Neural cell (in vitro differentiated cells): ENCODE measurements at regions not wholly inside any gene's neighbourhood (a gene's known extent, or its start where the extent isn't known, plus 50 kb on each side); places are given as distances from the start of the nearest gene placed in this dataset.

Source experiments
- CTCF ChIP-seq: fragments of 450-650 bp; IDR thresholded peaks from 2 replicates; pipeline ENCODE4 v1.5.1; 2014; ENCODE audit warnings: antibody characterized with exemption, mild to moderate bottlenecking, moderate library complexity; ENCODE audit not compliant: poor library complexity, severe bottlenecking
- EP300 ChIP-seq: fragments of 450-650 bp; conservative IDR thresholded peaks from 2 replicates; pipeline ENCODE4 v1.6.1; 2014; ENCODE audit warnings: antibody characterized with exemption, mild to moderate bottlenecking, moderate library complexity; ENCODE audit not compliant: poor library complexity, severe bottlenecking
- POLR2AphosphoS5 ChIP-seq: IDR thresholded peaks from 2 replicates; pipeline ENCODE4 v1.6.1; 2012
- SMC3 ChIP-seq: fragments of 450-650 bp; conservative IDR thresholded peaks from 2 replicates; pipeline ENCODE4 v1.6.1; 2014; ENCODE audit warnings: antibody characterized with exemption, mild to moderate bottlenecking, moderate library complexity; ENCODE audit not compliant: poor library complexity

- no peak for TF ChIP-seq CTCF
- no peak for TF ChIP-seq SMC3
- TF ChIP-seq EP300, result no peak
- TF ChIP-seq POLR2AphosphoS5, result no peak
Observed at GRCh38 chr6:142523515-142524375, 221.9 kb downstream of the ADGRG6 start.
